Natural killer cell (primary cell): ENCODE measurements at regions not wholly inside any gene's neighbourhood (a gene's known extent, or its start where the extent isn't known, plus 50 kb on each side); places are given as distances from the start of the nearest gene placed in this dataset.

Experiments used
- ATAC-seq, 3 donors: fragments of 150-1000 bp in 2 of 3; fragments of 200-7000 bp in 1 of 3; cut with Tn5 transposase; 1 replicate in 1 of 3; 2 replicates in 2 of 3; pipeline ENCODE4 v1.10.0; 2021; ENCODE audit warnings: mild to moderate bottlenecking in 2 of 3, moderate library complexity in 2 of 3
- DNase-seq, 2 donors: peaks; one replicate each; pipeline versions ENCODE4 v3.0.0 to v3.0.0-alpha.2; 2013 to 2021; ENCODE audit warnings: mixed read lengths in 1 of 2
- H3K27ac ChIP-seq: one replicate; pipeline ENCODE4 v1.5.1; 2013; ENCODE audit warnings: mild to moderate bottlenecking, low read length
- H3K27me3 ChIP-seq: one replicate; pipeline ENCODE4 v1.6.1; 2013; ENCODE audit warnings: low read length; ENCODE audit not compliant: control insufficient read depth, insufficient read depth
- H3K36me3 ChIP-seq: one replicate; pipeline ENCODE4 v1.6.1; 2013; ENCODE audit warnings: low read length; ENCODE audit not compliant: control insufficient read depth, insufficient read depth
- H3K4me1 ChIP-seq: one replicate; pipeline ENCODE4 v1.6.1; 2013; ENCODE audit warnings: low read length; ENCODE audit not compliant: control insufficient read depth, insufficient read depth
- H3K4me3 ChIP-seq: one replicate; pipeline ENCODE4 v1.5.1; 2013; ENCODE audit warnings: low read length
- H3K9me3 ChIP-seq: one replicate; pipeline ENCODE4 v1.6.1; 2013; ENCODE audit warnings: low read length; ENCODE audit not compliant: control insufficient read depth, insufficient read depth
- H3K27ac Mint-ChIP-seq, 2 donors: one replicate each; pipeline ENCODE4 v1.8.0; 2022; ENCODE audit warnings: mild to moderate bottlenecking in 2 of 2, mixed read lengths in 2 of 2, moderate library complexity in 1 of 2
- H3K27me3 Mint-ChIP-seq, 2 donors: one replicate each; pipeline ENCODE4 v1.8.0; 2022; ENCODE audit warnings: low read depth in 2 of 2, mixed read lengths in 2 of 2
- H3K36me3 Mint-ChIP-seq: one replicate; pipeline ENCODE4 v1.8.0; 2022; ENCODE audit warnings: mixed read lengths
- H3K4me1 Mint-ChIP-seq, 2 donors: one replicate each; pipeline ENCODE4 v1.8.0; 2022; ENCODE audit warnings: mixed read lengths in 2 of 2
- H3K4me3 Mint-ChIP-seq: one replicate; pipeline ENCODE4 v1.8.0; 2022; ENCODE audit warnings: mild to moderate bottlenecking, moderate library complexity, mixed read lengths
- H3K9me3 Mint-ChIP-seq, 2 donors: one replicate each; pipeline ENCODE4 v1.8.0; 2022; ENCODE audit warnings: mixed read lengths in 2 of 2
- CTCF ChIP-seq: fragments of 200-600 bp; IDR thresholded peaks from one replicate; pipeline ENCODE4 v1.8.0; 2022; ENCODE audit warnings: antibody characterized with exemption
- WGBS: methylation state at CpG from one replicate; pipeline ENCODE4 v1.1.7; 2013; ENCODE audit warnings: missing lambda C conversion rate; ENCODE audit not compliant: insufficient coverage; 5-methylcytosine and 5-hydroxymethylcytosine counted together
- intact Hi-C: fragments of 100-400 bp; cut with micrococcal nuclease; formaldehyde crosslinking; loops from one replicate; pipeline ENCODE4 v1.14.2; 2022

- Mint-ChIP-seq H3K27me3 (no peaks in the 10 kb centered on the region), H3K4me3 (no peak overlapping the region), H3K36me3 (no peaks in the 10 kb centered on the region), H3K4me1 (no peaks in the 10 kb centered on the region), H3K27ac (no peak overlapping the region), H3K9me3 (peaks cover 3 to 4% of the 10 kb centered on the region in 2 donors)
- no peak for TF ChIP-seq CTCF
- intact Hi-C loops: no loop called here
- Histone ChIP-seq H3K9me3 (no peaks in the 10 kb centered on the region), H3K4me1 (no peaks in the 10 kb centered on the region), H3K36me3 (no peaks in the 10 kb centered on the region), H3K27ac (no peak overlapping the region), H3K4me3 (no peak overlapping the region), H3K27me3 (no peaks in the 10 kb centered on the region)
- ATAC-seq (no peak), DNase-seq (no peak)
- 40% methylated on average over 4 of the region's 5 CpGs for WGBS
These were observed 536.9 kb downstream of the HACE1 start for GRCh38 chr6:104322841-104323240.

GRCh38 chr6:104321301-104321700, 538.4 kb downstream of the HACE1 start:
- Histone ChIP-seq H3K27ac (no peak overlapping the region), H3K36me3 (no peaks in the 10 kb centered on the region), H3K9me3 (no peaks in the 10 kb centered on the region), H3K4me3 (no peak overlapping the region), H3K4me1 (no peaks in the 10 kb centered on the region), H3K27me3 (no peaks in the 10 kb centered on the region)
- H3K27ac Mint-ChIP-seq: no peak overlapping the region
- DNase-seq (no peak), ATAC-seq (no peak)
- no CpG with 5 or more reads among the region's 1 CpG for WGBS
- H3K4me3 Mint-ChIP-seq: no peak overlapping the region
- H3K36me3 Mint-ChIP-seq: no peaks in the 10 kb centered on the region
- no peaks in the 10 kb centered on the region for H3K27me3 Mint-ChIP-seq
- intact Hi-C loops: no loop called here
- H3K9me3 Mint-ChIP-seq: peaks cover 0 to 4% of the 10 kb centered on the region in 2 donors
- TF ChIP-seq CTCF: no peak
- no peaks in the 10 kb centered on the region for H3K4me1 Mint-ChIP-seq

GRCh38 chr6:104320896-104321295, 538.8 kb downstream of the HACE1 start:
- H3K27me3 ChIP-seq: no peaks in the 10 kb centered on the region
- 52% methylated on average over 4 of the region's 4 CpGs for WGBS
- DNase-seq (no peak), ATAC-seq (no peak)
- TF ChIP-seq CTCF: no peak
- no peak overlapping the region for H3K27ac Mint-ChIP-seq
- H3K27ac ChIP-seq: no peak overlapping the region
- no peak overlapping the region for H3K4me3 Mint-ChIP-seq
- no peaks in the 10 kb centered on the region for H3K4me1 Mint-ChIP-seq
- no peaks in the 10 kb centered on the region for H3K36me3 ChIP-seq
- intact Hi-C loops: no loop called here
- H3K4me1 ChIP-seq: no peaks in the 10 kb centered on the region
- no peaks in the 10 kb centered on the region for H3K27me3 Mint-ChIP-seq
- peaks cover 2 to 4% of the 10 kb centered on the region in 2 donors for H3K9me3 Mint-ChIP-seq
- H3K9me3 ChIP-seq: no peaks in the 10 kb centered on the region
- no peak overlapping the region for H3K4me3 ChIP-seq
- H3K36me3 Mint-ChIP-seq: no peaks in the 10 kb centered on the region

GRCh38 chr6:104312851-104313250, 546.9 kb downstream of the HACE1 start:
- no peak overlapping the region for H3K4me3 ChIP-seq
- no peak overlapping the region for H3K4me3 Mint-ChIP-seq
- 80% methylated on average over 1 of the region's 3 CpGs for WGBS
- no peaks in the 10 kb centered on the region for H3K36me3 Mint-ChIP-seq
- H3K27ac ChIP-seq: no peak overlapping the region
- intact Hi-C loops: no loop called here
- no peaks in the 10 kb centered on the region for H3K27me3 ChIP-seq
- no peaks in the 10 kb centered on the region for H3K36me3 ChIP-seq
- H3K9me3 ChIP-seq: no peaks in the 10 kb centered on the region
- ATAC-seq (no peak), DNase-seq (no peak)
- H3K27ac Mint-ChIP-seq: no peak overlapping the region
- H3K27me3 Mint-ChIP-seq: no peaks in the 10 kb centered on the region
- peaks cover 4 to 8% of the 10 kb centered on the region in 2 donors for H3K9me3 Mint-ChIP-seq
- TF ChIP-seq CTCF: no peak
- no peaks in the 10 kb centered on the region for H3K4me1 ChIP-seq
- H3K4me1 Mint-ChIP-seq: no peaks in the 10 kb centered on the region
